Esophagus (tissue), 2 donors: ENCODE measurements at regions not wholly inside any gene's neighbourhood (a gene's known extent, or its start where the extent isn't known, plus 50 kb on each side); places are given as distances from the start of the nearest gene placed in this dataset.

ENCODE experiments used
- H3K27ac ChIP-seq, 2 donors: one replicate each; pipeline ENCODE4 v1.5.1; 2013; ENCODE audit warnings: low read depth in 2 of 2, mild to moderate bottlenecking in 2 of 2, inconsistent platforms in 1 of 2, low read length in 1 of 2, moderate library complexity in 1 of 2
- H3K27me3 ChIP-seq, 2 donors: one replicate each; pipeline ENCODE4 v1.6.1; 2013; ENCODE audit warnings: low read length in 2 of 2, control low read depth in 1 of 2, mild to moderate bottlenecking in 1 of 2; ENCODE audit not compliant: insufficient read depth in 2 of 2, control insufficient read depth in 1 of 2
- H3K36me3 ChIP-seq, 2 donors: one replicate each; pipeline ENCODE4 v1.6.1; 2013; ENCODE audit warnings: low read length in 1 of 2; ENCODE audit not compliant: control insufficient read depth in 2 of 2, insufficient read depth in 2 of 2
- H3K4me1 ChIP-seq, 2 donors: one replicate each; pipeline ENCODE4 v1.6.1; 2013; ENCODE audit warnings: low read length in 1 of 2; ENCODE audit not compliant: control insufficient read depth in 2 of 2, insufficient read depth in 2 of 2
- H3K4me3 ChIP-seq, 2 donors: one replicate each; pipeline ENCODE4 v1.5.1; 2013; ENCODE audit warnings: low read length in 2 of 2, mild to moderate bottlenecking in 2 of 2, low read depth in 1 of 2, moderate library complexity in 1 of 2
- H3K9me3 ChIP-seq, 2 donors: one replicate each; pipeline ENCODE4 v1.6.1; 2013; ENCODE audit warnings: mild to moderate bottlenecking in 2 of 2, low read depth in 1 of 2, low read length in 1 of 2, moderate library complexity in 1 of 2; ENCODE audit not compliant: control insufficient read depth in 2 of 2, insufficient read depth in 1 of 2
- WGBS, 2 donors: extraction: QIAGEN DNeasy Blood & Tissue Kit; methylation state at CpG; one replicate each; pipeline ENCODE4 v1.1.7; 2013; 5-methylcytosine and 5-hydroxymethylcytosine counted together
- donor health status: healthy with polysubstance abuse.
- donor health status: Bipolar disorder and iron deficiency.

- H3K4me3 ChIP-seq = no peak overlapping the region
- H3K4me1 ChIP-seq = no peaks in the 10 kb centered on the region
- no peaks in the 10 kb centered on the region for H3K9me3 ChIP-seq
- H3K27ac ChIP-seq = no peak overlapping the region
- no peaks in the 10 kb centered on the region for H3K27me3 ChIP-seq
- WGBS, 2 donors = 53 to 59% methylated on average over 4 of the region's 4 CpGs
- H3K36me3 ChIP-seq = no peaks in the 10 kb centered on the region
Measured at GRCh38 chr5:155616779-155617392, 603.3 kb downstream of the KIF4B start.

- Histone ChIP-seq H3K4me1 (no peaks in the 10 kb centered on the region), H3K36me3 (no peaks in the 10 kb centered on the region), H3K27me3 (no peaks in the 10 kb centered on the region), H3K27ac (no peak overlapping the region), H3K4me3 (no peak overlapping the region), H3K9me3 (no peaks in the 10 kb centered on the region)
- 71 to 75% methylated on average over 5 of the region's 5 CpGs for WGBS, 2 donors
Measured at GRCh38 chr5:155619688-155620087, 606.1 kb downstream of the KIF4B start.

- H3K27ac ChIP-seq = no peak overlapping the region
- H3K36me3 ChIP-seq = no peaks in the 10 kb centered on the region
- no peaks in the 10 kb centered on the region for H3K27me3 ChIP-seq
- WGBS, 2 donors = 36 to 43% methylated on average over 7 of the region's 7 CpGs
- no peaks in the 10 kb centered on the region for H3K9me3 ChIP-seq
- H3K4me1 ChIP-seq = no peaks in the 10 kb centered on the region
- no peak overlapping the region for H3K4me3 ChIP-seq
Measured at GRCh38 chr5:155620821-155621410, 607.4 kb downstream of the KIF4B start.

- Histone ChIP-seq H3K27me3 (no peaks in the 10 kb centered on the region), H3K36me3 (no peaks in the 10 kb centered on the region), H3K9me3 (no peaks in the 10 kb centered on the region), H3K4me1 (no peaks in the 10 kb centered on the region), H3K4me3 (no peak overlapping the region), H3K27ac (no peak overlapping the region)
- 61 to 70% methylated on average over 5 of the region's 5 CpGs for WGBS, 2 donors
Measured at GRCh38 chr5:155624597-155625241, 611.2 kb downstream of the KIF4B start.

- Histone ChIP-seq H3K27me3 (no peaks in the 10 kb centered on the region), H3K9me3 (no peaks in the 10 kb centered on the region), H3K4me3 (no peak overlapping the region), H3K4me1 (no peaks in the 10 kb centered on the region), H3K36me3 (no peaks in the 10 kb centered on the region), H3K27ac (no peak overlapping the region)
- 31 to 48% methylated on average over 3 of the region's 3 CpGs for WGBS, 2 donors
Measured at GRCh38 chr5:155625315-155625714, 611.8 kb downstream of the KIF4B start.

GRCh38 chr5:155625897-155626543 is 612.5 kb downstream of the KIF4B start:
- no peaks in the 10 kb centered on the region for H3K27me3 ChIP-seq
- 82 to 86% methylated on average over 3 of the region's 3 CpGs for WGBS, 2 donors
- H3K4me3 ChIP-seq = no peak overlapping the region
- no peaks in the 10 kb centered on the region for H3K36me3 ChIP-seq
- no peak overlapping the region for H3K27ac ChIP-seq
- H3K9me3 ChIP-seq = no peaks in the 10 kb centered on the region
- H3K4me1 ChIP-seq = no peaks in the 10 kb centered on the region

GRCh38 chr5:155626592-155626991 is 613.0 kb downstream of the KIF4B start:
- H3K27ac ChIP-seq = no peak overlapping the region
- H3K36me3 ChIP-seq = no peaks in the 10 kb centered on the region
- no peaks in the 10 kb centered on the region for H3K9me3 ChIP-seq
- 80% methylated on average over 6 of the region's 6 CpGs for WGBS, 2 donors
- no peaks in the 10 kb centered on the region for H3K27me3 ChIP-seq
- H3K4me3 ChIP-seq = no peak overlapping the region
- no peaks in the 10 kb centered on the region for H3K4me1 ChIP-seq

- H3K9me3 ChIP-seq = peaks cover 0 to 7% of the 10 kb centered on the region in 2 donors
Measured at GRCh38 chr5:155628346-155628745, 614.8 kb downstream of the KIF4B start.

GRCh38 chr5:155629597-155629996 is 616.0 kb downstream of the KIF4B start:
- Histone ChIP-seq H3K27ac (no peak overlapping the region), H3K27me3 (no peaks in the 10 kb centered on the region), H3K4me1 (no peaks in the 10 kb centered on the region), H3K36me3 (no peaks in the 10 kb centered on the region), H3K9me3 (peaks cover 0 to 8% of the 10 kb centered on the region in 2 donors), H3K4me3 (no peak overlapping the region)
- WGBS, 2 donors = 81 to 89% methylated on average over 1 of the region's 1 CpG

More at GRCh38 chr5:155628346-155628745, 614.8 kb downstream of the KIF4B start:
- Histone ChIP-seq H3K4me3 (no peak overlapping the region), H3K36me3 (no peaks in the 10 kb centered on the region), H3K27me3 (no peaks in the 10 kb centered on the region), H3K27ac (no peak overlapping the region), H3K4me1 (no peaks in the 10 kb centered on the region)
- 72 to 79% methylated on average over 7 of the region's 7 CpGs for WGBS, 2 donors
